Right lobe of liver (tissue), 4 donors: ENCODE measurements at regions not wholly inside any gene's neighbourhood (a gene's known extent, or its start where the extent isn't known, plus 50 kb on each side); places are given as distances from the start of the nearest gene placed in this dataset.

ENCODE experiments used
- CTCF ChIP-seq, 4 donors: fragments of 200-600 bp in 3 of 4; fragments of 450-650 bp in 1 of 4; IDR thresholded peaks; one replicate each; pipeline versions ENCODE4 v1.5.1 to v1.8.0; 2016 to 2022; ENCODE audit warnings: antibody characterized with exemption in 4 of 4, mild to moderate bottlenecking in 2 of 4
- POLR2A ChIP-seq: fragments of 450-650 bp; IDR thresholded peaks from one replicate; pipeline ENCODE4 v1.6.1; 2017; ENCODE audit warnings: antibody characterized with exemption, mild to moderate bottlenecking
- donor health status: DM: no; HTN: no; CAD: no.
- donor health status: DM: no; HTN: no; CAD: no.
- donor health status: DM: no; HTN: yes; CAD: no.

- TF ChIP-seq CTCF (IDR thresholded peaks at IDR 0.05) (no peak), POLR2A (no peak)
Observed at GRCh38 chr15:88321271-88321670, 64.7 kb upstream of the NTRK3 start.
